ENCODE measurements at regions not wholly inside any gene's neighbourhood (a gene's known extent, or its start where the extent isn't known, plus 50 kb on each side); places are given as distances from the start of the nearest gene placed in this dataset.

GRCh38 chr1:209305221-209305954 is 278.1 kb upstream of the CAMK1G start:
- TF ChIP-seq CTCF (IDR thresholded peaks at IDR 0.05) = no peak
- Mint-ChIP-seq H3K4me1 (peaks cover 31% of the 10 kb centered on the region), H3K9me3 (peaks cover 0 to 2% (median 0%) of the 10 kb centered on the region in 7 donors), H3K4me3 (no peak overlapping the region), H3K27ac (no peak overlapping the region), H3K27me3 (ENCODE audit: low read depth in 3 of 3) (peaks cover 2 to 7% (median 6%) of the 10 kb centered on the region in 3 donors), H3K36me3 (no peaks in the 10 kb centered on the region)
- Histone ChIP-seq H4K20me1 (ENCODE audit: insufficient read depth, low read length) (no peaks in the 10 kb centered on the region), H3K79me2 (ENCODE audit: insufficient read depth, low read length) (no peaks in the 10 kb centered on the region), H3K27me3 (ENCODE audit: control insufficient read depth in 2 of 2, insufficient read depth in 2 of 2, low read length in 2 of 2) (no peaks in the 10 kb centered on the region), H2AFZ (ENCODE audit: insufficient read depth, low read depth, low read length, poor library complexity, severe bottlenecking) (no peak overlapping the region), H3K9ac (ENCODE audit: insufficient read depth, low read length, poor library complexity, severe bottlenecking) (no peak overlapping the region), H3K27ac (ENCODE audit: low read depth in 1 of 2, low read length in 2 of 2) (no peak overlapping the region), H3K4me3 (replicated peaks in 1 of 3; ENCODE audit: low read depth in 2 of 3, low read length in 3 of 3) (no peak overlapping the region), H3K4me2 (replicated peaks; ENCODE audit: extremely low read depth, low read length, poor library complexity, severe bottlenecking) (no peak overlapping the region), H3K9me3 (replicated peaks in 1 of 2; ENCODE audit: control insufficient read depth in 1 of 2, insufficient read depth in 1 of 2, low read length in 2 of 2) (no peaks in the 10 kb centered on the region), H3K4me1 (ENCODE audit: control insufficient read depth in 1 of 2, insufficient read depth in 2 of 2, low read length in 2 of 2) (peaks cover 24 to 27% of the 10 kb centered on the region in 2 donors), H3K36me3 (replicated peaks in 1 of 2; ENCODE audit: control insufficient read depth in 1 of 2, insufficient read depth in 2 of 2, low read length in 2 of 2) (no peaks in the 10 kb centered on the region)
- DNase-seq = no peak
- 100% methylated on average over 1 of the region's 4 CpGs for WGBS (ENCODE audit: insufficient coverage)
- intact Hi-C loops (cut with micrococcal nuclease) = no loop called here

DNA sequence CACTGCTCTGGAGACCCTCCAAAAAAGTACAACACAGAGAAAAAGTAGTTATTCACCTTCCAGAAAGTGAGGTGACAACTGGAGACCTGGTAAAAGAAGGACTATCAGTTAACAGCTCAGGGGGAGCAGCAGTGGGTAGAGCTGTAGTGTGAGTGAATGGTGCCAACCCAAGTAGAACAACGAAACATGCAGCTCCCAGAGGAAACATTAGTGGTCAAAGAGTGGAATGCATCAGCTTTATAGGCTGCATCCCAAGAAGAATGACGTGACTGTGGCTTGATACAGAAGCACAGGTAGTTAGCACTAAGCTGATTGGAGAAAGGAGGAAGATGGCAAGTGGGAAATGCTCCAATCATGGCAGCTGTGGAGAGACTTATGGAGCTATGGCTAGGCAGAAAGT is 275.7 kb upstream of the CAMK1G start:
- H3K9me3 Mint-ChIP-seq = peaks cover 0 to 2% (median 0%) of the 10 kb centered on the region in 7 donors
- Histone ChIP-seq H3K4me3 (replicated peaks in 1 of 3; ENCODE audit: low read depth in 2 of 3, low read length in 3 of 3) (no peak overlapping the region), H3K9me3 (replicated peaks in 1 of 2; ENCODE audit: control insufficient read depth in 1 of 2, insufficient read depth in 1 of 2, low read length in 2 of 2) (no peaks in the 10 kb centered on the region), H3K9ac (ENCODE audit: insufficient read depth, low read length, poor library complexity, severe bottlenecking) (no peak overlapping the region), H3K4me2 (replicated peaks; ENCODE audit: extremely low read depth, low read length, poor library complexity, severe bottlenecking) (no peak overlapping the region), H3K79me2 (ENCODE audit: insufficient read depth, low read length) (no peaks in the 10 kb centered on the region), H3K27me3 (ENCODE audit: control insufficient read depth in 2 of 2, insufficient read depth in 2 of 2, low read length in 2 of 2) (no peaks in the 10 kb centered on the region), H3K36me3 (replicated peaks in 1 of 2; ENCODE audit: control insufficient read depth in 1 of 2, insufficient read depth in 2 of 2, low read length in 2 of 2) (no peaks in the 10 kb centered on the region), H4K20me1 (ENCODE audit: insufficient read depth, low read length) (no peaks in the 10 kb centered on the region), H2AFZ (ENCODE audit: insufficient read depth, low read depth, low read length, poor library complexity, severe bottlenecking) (no peak overlapping the region), H3K27ac (ENCODE audit: low read depth in 1 of 2, low read length in 2 of 2) (no peak overlapping the region), H3K4me1 (ENCODE audit: control insufficient read depth in 1 of 2, insufficient read depth in 2 of 2, low read length in 2 of 2) (peaks cover 20 to 21% of the 10 kb centered on the region in 2 donors)
- H3K36me3 Mint-ChIP-seq = no peaks in the 10 kb centered on the region
- peaks cover 1 to 9% (median 5%) of the 10 kb centered on the region in 3 donors for H3K27me3 Mint-ChIP-seq (ENCODE audit: low read depth in 3 of 3)
- TF ChIP-seq CTCF (IDR thresholded peaks at IDR 0.05) = no peak
- DNase-seq = no peak
- WGBS (ENCODE audit: insufficient coverage) = 95% methylated on average over 2 of the region's 2 CpGs
- no peak overlapping the region for H3K27ac Mint-ChIP-seq
- intact Hi-C loops (cut with micrococcal nuclease) = no loop called here
- no peak overlapping the region for H3K4me3 Mint-ChIP-seq
- peaks cover 24% of the 10 kb centered on the region for H3K4me1 Mint-ChIP-seq
